Activated CD4-positive, alpha-beta T cell treated with anti-CD3 and anti-CD28 coated beads, Interleukin-10, Interleukin-2, amounts not matched to agents 100 ng/mL and 50 ng/mL, durations not matched to agents 16 hours and 8 hours (primary cell): ENCODE measurements at regions not wholly inside any gene's neighbourhood (a gene's known extent, or its start where the extent isn't known, plus 50 kb on each side); places are given as distances from the start of the nearest gene placed in this dataset.

Experiments
- DNase-seq: peaks from one replicate; pipeline ENCODE4 v3.0.0-alpha.2; 2020

DNA sequence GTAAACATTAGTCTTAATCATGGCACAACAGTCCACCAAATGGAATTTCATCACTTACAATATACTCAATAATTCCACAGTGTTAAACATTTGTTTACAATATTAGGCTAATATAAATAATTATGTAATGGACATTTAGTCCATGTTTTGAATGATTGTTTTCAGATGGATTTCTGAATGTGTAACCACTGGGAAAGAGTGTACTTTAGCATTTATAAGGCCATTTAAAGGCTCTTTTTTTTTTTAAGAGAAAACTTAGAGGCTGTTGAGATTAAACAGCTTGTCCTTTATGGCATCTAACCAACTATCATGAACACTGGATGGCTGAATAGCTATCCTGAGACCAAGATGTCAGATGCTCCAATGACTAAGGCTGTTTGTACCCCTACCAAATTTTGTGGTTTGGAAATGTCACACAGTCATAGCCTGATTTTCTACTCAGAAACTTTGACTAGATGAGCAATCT lies 248.3 kb upstream of the GLI3 start:
- no peak for DNase-seq

DNA sequence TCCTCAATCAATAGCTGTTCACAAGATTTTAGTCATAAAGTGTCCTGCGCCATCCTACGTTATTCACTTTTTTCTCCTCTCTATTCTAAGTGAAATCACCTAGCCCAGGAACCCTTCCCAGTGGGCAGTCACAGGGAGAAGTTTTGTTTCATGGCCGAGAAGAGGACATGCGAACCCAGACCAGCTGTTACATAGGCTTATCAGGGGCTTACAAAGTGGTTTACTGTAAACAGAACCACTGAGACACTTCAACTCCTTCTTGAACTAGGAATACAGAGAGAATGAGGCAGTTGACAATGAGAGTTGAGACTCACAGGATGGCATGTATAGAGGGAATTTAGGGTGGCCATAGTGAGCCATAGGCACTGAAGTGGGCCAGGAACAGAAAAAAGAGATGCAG lies 246.9 kb upstream of the GLI3 start:
- no peak for DNase-seq

DNA sequence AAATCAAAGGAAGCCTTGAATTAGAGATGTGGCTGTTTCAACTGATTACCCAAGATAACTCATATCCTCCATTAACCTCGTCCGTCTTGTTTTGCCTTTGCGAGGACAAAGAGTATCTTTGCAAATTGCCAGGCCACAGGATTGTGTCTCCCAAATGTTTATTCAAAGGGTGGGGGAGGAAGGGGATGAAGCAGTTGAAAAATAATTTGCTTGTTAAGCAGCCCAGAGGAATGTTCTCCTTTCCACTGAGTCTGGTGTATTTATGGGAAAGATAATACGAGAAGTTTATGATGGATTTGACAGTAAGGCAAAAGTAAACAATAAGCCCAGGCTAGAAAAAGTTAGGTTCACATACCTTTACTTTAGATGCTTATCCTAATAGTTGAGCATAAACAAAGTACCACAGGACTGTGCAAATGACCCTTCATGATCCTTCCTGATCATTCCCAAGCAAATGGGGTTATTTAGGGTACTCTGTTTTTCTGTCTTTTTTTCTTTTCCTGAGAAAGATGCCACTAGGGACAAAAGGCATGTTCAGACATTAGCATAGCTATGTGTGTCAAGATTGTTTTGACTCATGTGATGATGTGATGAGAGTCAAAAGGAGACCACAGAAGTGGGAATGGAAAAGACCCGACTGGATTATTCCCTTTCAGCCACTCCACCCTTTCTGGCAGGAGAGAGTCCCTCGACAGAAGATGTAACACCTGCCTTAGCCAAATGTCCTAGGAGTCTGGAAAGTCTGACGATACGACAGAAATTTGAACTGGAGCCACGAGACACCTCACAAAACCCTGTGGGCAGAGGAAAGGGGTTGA lies 243.0 kb upstream of the GLI3 start:
- no peak for DNase-seq

DNA sequence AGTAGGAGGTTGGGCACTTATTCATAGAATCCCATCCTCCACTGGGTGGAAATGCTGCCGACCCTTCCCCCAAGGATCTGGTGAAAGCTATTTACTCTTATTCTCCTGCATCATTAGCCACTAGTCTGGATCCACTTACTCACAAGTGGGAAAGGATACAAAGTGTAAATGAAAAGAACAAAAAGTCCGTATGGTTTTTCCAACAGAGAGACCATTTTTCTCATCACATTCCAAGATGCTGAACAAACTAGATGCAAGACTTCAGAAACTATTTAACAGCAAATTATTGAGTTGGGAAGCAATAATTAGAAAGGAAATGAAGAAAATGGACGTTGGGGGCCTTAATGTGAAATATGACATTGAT lies 242.4 kb upstream of the GLI3 start:
- DNase-seq = no peak

- DNase-seq = no peak
Observed at GRCh38 chr7:42478717-42479116, 241.7 kb upstream of the GLI3 start.

DNA sequence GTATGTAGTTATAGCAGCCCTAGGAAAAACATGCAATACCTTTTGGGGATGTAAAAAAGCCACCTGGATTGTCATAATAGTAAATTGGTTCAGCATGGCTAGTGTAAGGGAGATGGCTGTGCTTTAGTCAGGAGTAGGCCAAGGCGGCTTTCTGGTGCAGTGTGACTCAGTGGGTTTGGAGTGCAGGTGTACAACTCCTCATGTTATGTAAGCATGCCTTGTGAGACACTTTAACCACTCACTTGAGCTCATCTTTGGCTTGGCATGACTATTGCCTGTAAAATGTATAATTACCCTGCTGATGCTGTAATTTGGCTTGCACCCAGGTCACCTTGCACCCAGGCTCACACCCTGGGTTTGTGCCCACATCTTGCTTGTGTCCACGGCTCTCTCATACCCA lies 239.2 kb upstream of the GLI3 start:
- DNase-seq = no peak

- DNase-seq = no peak
Observed at GRCh38 chr7:42475082-42475481, 238.1 kb upstream of the GLI3 start.

GRCh38 chr7:42473099-42473498 lies 236.1 kb upstream of the GLI3 start:
- DNase-seq = no peak

- peak; percentile 49 for DNase-seq
Observed at GRCh38 chr7:42471573-42472174, 234.7 kb upstream of the GLI3 start.

DNA sequence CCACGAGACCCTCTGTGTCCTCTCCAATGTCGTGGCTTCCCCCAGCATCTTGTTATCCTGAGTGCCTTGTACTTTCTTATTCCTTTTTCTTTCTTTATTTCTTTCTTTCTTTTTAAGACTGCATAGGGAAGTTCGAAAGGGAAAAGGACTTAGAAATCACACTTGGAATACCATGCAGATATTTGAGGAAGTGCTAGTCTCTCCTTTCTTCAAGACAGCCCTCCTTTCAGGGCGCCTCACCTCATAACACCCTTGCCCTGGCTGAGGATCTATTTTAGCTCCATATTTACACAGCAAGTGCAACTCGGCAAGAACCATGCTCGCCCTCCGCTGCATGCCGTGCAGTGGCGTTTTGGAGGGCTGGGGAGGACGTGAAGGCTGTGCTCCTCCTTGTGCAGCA lies 232.3 kb upstream of the GLI3 start:
- DNase-seq = no peak

- DNase-seq = no peak
Observed at GRCh38 chr7:42468471-42468870, 231.5 kb upstream of the GLI3 start.

- no peak for DNase-seq
Observed at GRCh38 chr7:42461537-42461936, 224.5 kb upstream of the GLI3 start.

GRCh38 chr7:42460933-42461332 lies 223.9 kb upstream of the GLI3 start:
- no peak for DNase-seq

DNA sequence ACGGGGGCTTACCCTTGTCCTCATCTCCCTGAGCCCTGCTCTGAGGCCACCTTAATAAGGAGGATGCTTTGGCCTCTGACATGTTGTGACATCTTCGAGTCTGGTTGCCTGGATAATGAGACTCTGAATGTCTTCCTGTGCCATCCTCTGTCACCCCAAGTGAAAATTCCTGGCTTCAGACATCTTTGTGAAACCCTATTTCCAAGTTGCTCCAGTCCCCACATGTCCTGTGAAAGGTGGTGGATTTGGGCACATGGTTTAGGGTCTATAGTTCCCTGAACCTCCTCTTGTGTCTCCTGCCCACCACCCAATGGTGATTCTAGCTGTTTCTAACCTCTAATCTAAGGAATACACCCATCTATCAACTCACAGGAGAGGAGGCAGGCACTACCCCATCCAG lies 223.1 kb upstream of the GLI3 start:
- DNase-seq = no peak

GRCh38 chr7:42457663-42458062 lies 220.7 kb upstream of the GLI3 start:
- no peak for DNase-seq

DNA sequence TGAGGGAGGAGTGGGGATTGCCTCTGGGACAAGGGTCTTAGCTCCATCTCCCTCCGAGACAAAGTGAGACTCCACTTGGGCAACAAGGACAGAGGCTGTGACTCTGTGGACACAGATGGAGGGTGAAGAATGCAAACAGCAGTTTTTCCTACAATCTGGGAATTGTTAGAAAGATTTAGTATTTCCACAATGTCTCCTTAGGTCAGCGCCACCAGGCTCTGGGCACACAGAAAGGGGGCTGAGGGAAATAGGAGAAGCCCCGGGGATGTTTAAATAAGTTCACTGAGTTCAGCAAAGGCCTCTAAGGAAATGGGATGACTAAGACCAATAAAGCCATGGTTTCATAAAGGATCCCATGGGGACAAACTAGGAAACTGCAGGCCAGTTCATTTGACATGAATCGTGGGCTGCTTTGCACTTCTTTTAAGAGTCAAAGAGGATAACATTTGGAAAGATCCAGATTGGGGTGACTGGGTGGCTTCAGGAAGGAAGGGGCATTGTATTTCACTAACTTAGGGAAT lies 219.8 kb upstream of the GLI3 start:
- DNase-seq = no peak

GRCh38 chr7:42456267-42456666 lies 219.3 kb upstream of the GLI3 start:
- DNase-seq = no peak

DNA sequence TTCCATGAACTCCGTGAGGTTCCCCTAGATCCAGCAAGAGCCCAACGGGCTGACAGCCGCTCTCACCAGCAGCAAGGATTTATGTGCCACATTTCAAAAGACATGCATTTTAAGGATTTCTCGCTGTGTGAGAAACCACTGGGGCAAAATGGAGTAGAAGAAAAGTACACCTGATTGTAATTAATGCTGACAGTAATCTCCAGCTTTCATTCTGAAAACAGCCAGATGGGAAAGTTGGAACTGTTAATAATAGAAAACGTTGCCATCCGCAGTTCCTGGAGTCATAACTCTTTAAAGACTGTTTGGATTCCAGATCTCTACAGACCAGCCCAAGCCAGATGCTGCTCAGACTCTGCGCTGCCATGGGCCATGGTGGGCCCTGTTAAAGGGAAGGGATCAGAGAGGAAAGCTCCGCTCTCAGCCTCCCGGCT lies 216.9 kb upstream of the GLI3 start:
- no peak for DNase-seq

DNA sequence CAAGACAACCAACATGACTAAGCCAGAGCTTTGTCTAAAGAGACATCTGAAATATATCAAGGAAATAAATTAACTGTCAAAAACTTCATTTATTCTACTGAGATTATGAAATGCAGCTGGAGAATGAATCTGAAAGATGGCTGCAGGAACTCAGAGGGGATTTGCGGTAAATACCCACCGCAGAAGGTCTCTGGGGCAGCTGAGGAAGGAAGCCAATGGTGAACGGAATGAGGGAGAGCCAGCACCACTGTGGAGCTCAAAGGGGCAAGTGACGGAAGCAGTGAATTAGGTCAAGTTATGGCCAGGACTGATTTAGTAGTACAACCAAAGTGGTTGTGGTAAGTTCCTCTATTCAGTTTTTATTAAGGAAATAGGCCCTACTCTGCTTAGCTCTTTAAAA lies 215.3 kb upstream of the GLI3 start:
- DNase-seq = no peak

DNA sequence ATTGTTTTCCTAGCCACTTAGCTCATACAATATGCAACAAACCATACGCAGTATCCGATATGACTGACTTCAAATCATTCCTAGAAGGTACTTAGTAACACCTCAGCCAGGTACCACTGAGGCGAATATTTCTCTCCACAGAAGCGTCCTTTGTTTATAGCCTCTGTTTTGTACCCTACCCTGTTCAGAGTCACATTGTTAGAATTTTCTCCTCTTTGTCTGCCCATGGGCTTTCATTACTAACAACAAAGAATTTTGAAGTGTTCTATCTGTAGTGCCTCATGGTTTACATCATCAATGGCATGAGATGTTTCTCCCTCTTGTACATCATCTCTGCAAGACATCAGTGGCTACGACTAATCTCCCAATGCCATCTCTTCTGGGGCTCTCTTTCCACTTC lies 212.4 kb upstream of the GLI3 start:
- no peak for DNase-seq

- no peak for DNase-seq
Observed at GRCh38 chr7:42448901-42449300, 211.9 kb upstream of the GLI3 start.

DNA sequence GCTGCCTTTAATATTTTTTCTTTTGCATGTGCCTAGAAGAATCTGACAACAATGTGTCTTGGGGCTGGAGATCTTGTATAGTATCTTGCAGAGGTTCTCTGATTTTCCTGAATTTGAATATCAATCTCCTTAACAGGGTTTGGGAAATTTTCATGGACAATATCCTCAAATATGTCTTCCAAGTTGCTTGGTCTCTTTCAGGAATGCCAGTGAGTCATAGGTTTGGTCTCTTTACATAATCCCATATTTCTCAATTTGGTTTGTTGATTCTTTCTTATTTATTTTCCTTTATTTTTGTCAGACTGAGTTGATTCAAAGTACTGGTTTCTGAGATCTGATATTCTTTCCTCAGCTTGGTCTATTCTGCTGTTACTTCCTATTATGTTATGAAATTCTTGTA lies 208.7 kb upstream of the GLI3 start:
- no peak for DNase-seq

GRCh38 chr7:42440951-42441350 lies 203.9 kb upstream of the GLI3 start:
- DNase-seq = no peak

- DNase-seq = no peak
Observed at GRCh38 chr7:42432644-42433043, 195.6 kb upstream of the GLI3 start.

GRCh38 chr7:42431873-42432272 lies 194.9 kb upstream of the GLI3 start:
- DNase-seq = no peak
